Gastrocnemius medialis (tissue), 4 donors: ENCODE measurements at regions not wholly inside any gene's neighbourhood (a gene's known extent, or its start where the extent isn't known, plus 50 kb on each side); places are given as distances from the start of the nearest gene placed in this dataset.

Experiments used
- ATAC-seq, 2 donors: fragments of 150-250 bp; one replicate each; pipeline ENCODE4 v1.9.1; 2016
- DNase-seq, 2 donors: peaks; one replicate each; pipeline ENCODE4 v3.0.0-alpha.2; 2019
- H3K27ac ChIP-seq, 4 donors: fragments of 200-600 bp; sonication (generic); 1 replicate in 1 of 4; 2 replicates in 3 of 4; pipeline ENCODE4 v1.5.1; 2016 to 2018; ENCODE audit warnings: mild to moderate bottlenecking in 2 of 4, moderate library complexity in 1 of 4
- H3K27me3 ChIP-seq, 3 donors: fragments of 200-600 bp; sonication (generic) in 2 of 3; 1 replicate in 1 of 3; 2 replicates in 2 of 3; pipeline versions ENCODE4 v1.5.1 to v1.6.0; 2016 to 2019; ENCODE audit warnings: mild to moderate bottlenecking in 1 of 3, moderate library complexity in 1 of 3
- H3K36me3 ChIP-seq, 2 donors: fragments of 200-600 bp; sonication (generic) in 1 of 2; one replicate each; pipeline ENCODE4 v1.5.1; 2017 to 2018
- H3K4me1 ChIP-seq, 2 donors: fragments of 200-600 bp; sonication (generic) in 1 of 2; one replicate each; pipeline ENCODE4 v1.5.1; 2016 to 2017; ENCODE audit warnings: mild to moderate bottlenecking in 2 of 2
- H3K4me3 ChIP-seq, 4 donors: fragments of 200-600 bp; sonication (generic) in 3 of 4; 1 replicate in 1 of 4; 2 replicates in 3 of 4; pipeline ENCODE4 v1.5.1; 2016 to 2019; ENCODE audit warnings: mild to moderate bottlenecking in 2 of 4
- H3K9me3 ChIP-seq, 3 donors: fragments of 200-600 bp; sonication (generic) in 2 of 3; 1 replicate in 1 of 3; 2 replicates in 2 of 3; pipeline ENCODE4 v1.5.1; 2016 to 2019
- POLR2A ChIP-seq, 2 donors: fragments of 450-650 bp; IDR thresholded peaks; one replicate each; pipeline ENCODE4 v1.6.1; 2017; ENCODE audit warnings: antibody characterized with exemption in 2 of 2, mild to moderate bottlenecking in 2 of 2, moderate library complexity in 2 of 2
- in situ Hi-C, 4 donors: fragments of 200-750 bp; cut with MboI; loops; one replicate each; pipeline versions ENCODE4 v1.15.0 to v1.8.0; 2017; ENCODE audit warnings: low sequenced_read_pairs in 4 of 4
- intact Hi-C: fragments of 100-400 bp; cut with DNase I; formaldehyde crosslinking; loops from one replicate; pipeline ENCODE4 v1.15.1; 2023; ENCODE audit warnings: low total_unique reads
- TF ChIP-seq, protein P1 (sequence below), 5 experiments: fragments of 450-650 bp in 3 of 5; fragments of 200-600 bp in 2 of 5; sonication (generic) in 2 of 5; IDR thresholded peaks in 4 of 5; conservative IDR thresholded peaks in 1 of 5; 1 replicate in 4 of 5; 2 replicates in 1 of 5; pipeline ENCODE4 v1.5.1; 2016 to 2019; ENCODE audit warnings: antibody characterized with exemption in 5 of 5, mild to moderate bottlenecking in 3 of 5, moderate library complexity in 3 of 5

DNA sequence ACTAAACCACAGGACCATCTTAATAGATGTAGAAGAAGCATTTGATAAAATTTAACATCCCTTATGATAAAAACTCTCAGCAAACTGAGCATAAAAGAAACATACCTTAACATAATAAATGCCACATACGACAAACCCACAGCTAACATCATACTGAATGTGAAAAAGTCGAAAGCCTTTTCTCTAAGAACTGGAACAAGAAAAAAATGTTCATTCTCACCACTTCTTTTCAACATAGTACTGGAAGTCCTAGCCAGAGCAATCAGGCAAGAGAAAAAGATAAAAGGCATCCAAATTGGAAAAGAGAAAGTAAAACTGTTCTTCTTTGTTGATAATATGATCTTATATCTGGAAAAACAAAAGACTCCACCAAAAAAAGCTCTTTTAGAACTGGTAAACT lies 134.2 kb downstream of the RPL22L1 start:
- ATAC-seq, result no peak
- Histone ChIP-seq H3K27me3 (no peaks in the 10 kb centered on the region), H3K27ac (no peak overlapping the region), H3K4me3 (no peak overlapping the region), H3K4me1 (no peaks in the 10 kb centered on the region), H3K9me3 (no peaks in the 10 kb centered on the region), H3K36me3 (no peaks in the 10 kb centered on the region)
- in situ Hi-C loops (no loop called here), intact Hi-C loops (no loop called here)
- DNase-seq, result no peak
- TF ChIP-seq, protein P1, sequence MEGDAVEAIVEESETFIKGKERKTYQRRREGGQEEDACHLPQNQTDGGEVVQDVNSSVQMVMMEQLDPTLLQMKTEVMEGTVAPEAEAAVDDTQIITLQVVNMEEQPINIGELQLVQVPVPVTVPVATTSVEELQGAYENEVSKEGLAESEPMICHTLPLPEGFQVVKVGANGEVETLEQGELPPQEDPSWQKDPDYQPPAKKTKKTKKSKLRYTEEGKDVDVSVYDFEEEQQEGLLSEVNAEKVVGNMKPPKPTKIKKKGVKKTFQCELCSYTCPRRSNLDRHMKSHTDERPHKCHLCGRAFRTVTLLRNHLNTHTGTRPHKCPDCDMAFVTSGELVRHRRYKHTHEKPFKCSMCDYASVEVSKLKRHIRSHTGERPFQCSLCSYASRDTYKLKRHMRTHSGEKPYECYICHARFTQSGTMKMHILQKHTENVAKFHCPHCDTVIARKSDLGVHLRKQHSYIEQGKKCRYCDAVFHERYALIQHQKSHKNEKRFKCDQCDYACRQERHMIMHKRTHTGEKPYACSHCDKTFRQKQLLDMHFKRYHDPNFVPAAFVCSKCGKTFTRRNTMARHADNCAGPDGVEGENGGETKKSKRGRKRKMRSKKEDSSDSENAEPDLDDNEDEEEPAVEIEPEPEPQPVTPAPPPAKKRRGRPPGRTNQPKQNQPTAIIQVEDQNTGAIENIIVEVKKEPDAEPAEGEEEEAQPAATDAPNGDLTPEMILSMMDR (IDR thresholded peaks at IDR 0.05 in 4 of 5, conservative IDR thresholded peaks at IDR 0.05 in 1 of 5), result no peak

DNA sequence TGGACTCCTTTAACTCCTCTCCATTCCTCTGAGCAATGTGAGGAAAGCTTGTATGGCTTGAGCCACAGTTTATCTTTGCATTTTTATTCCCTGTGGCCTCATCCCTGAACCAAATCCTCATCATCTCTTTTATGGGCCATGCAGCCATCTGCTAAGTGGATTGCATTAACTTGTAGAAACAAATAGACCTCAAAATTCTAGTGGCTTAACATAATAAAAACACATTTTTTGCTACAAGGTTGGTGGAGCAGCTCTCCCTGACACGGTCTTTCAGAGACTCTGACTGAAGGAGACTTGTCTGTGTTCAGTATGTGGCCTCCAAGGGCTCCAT lies 135.3 kb downstream of the RPL22L1 start:
- in situ Hi-C loops (no loop called here), intact Hi-C loops (no loop called here)
- Histone ChIP-seq H3K4me3 (no peak overlapping the region), H3K9me3 (no peaks in the 10 kb centered on the region), H3K36me3 (no peaks in the 10 kb centered on the region), H3K4me1 (no peaks in the 10 kb centered on the region), H3K27me3 (no peaks in the 10 kb centered on the region), H3K27ac (no peak overlapping the region)
- ATAC-seq, result no peak
- DNase-seq, result no peak
- TF ChIP-seq, protein P1 (IDR thresholded peaks at IDR 0.05 in 4 of 5, conservative IDR thresholded peaks at IDR 0.05 in 1 of 5), result no peak
- TF ChIP-seq POLR2A (IDR thresholded peaks at IDR 0.05), result no peak

DNA sequence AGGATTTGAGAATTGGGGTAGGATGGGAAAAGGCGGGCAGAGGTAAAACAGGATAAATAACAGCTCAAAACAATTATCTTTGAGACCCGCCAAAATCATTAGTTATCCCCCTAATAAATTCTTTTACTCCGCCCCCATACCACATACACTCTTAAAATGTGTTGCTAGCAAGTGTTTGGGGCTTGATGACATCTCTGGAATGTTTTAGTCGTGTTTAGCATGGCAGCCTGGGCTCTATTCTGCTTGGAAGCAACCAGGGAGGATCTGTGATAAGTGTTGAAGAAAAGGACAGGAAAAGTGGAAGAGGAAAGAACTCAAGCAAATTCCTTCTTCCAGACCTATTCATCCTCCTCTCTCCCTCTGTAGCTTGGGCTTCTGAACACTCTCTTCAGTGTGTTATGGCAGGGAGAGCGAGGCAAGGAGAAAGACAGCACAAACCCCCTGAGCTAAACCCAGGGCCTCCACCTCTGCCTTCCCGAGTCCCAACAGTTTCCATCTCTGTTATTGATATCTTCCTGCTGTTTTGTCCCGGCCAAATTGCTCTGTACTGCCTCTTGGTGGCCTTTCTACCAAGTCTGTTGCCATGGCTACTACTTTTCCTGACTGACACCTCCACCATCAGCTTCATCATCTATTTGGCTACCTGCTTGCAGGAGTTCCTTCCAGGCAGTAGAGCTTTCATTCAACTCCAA lies 135.8 kb downstream of the RPL22L1 start:
- Histone ChIP-seq H3K9me3 (no peaks in the 10 kb centered on the region), H3K4me3 (no peak overlapping the region), H3K4me1 (no peaks in the 10 kb centered on the region), H3K36me3 (no peaks in the 10 kb centered on the region), H3K27me3 (no peaks in the 10 kb centered on the region), H3K27ac (no peak overlapping the region)
- intact Hi-C loops, result no loop called here
- ATAC-seq (no peak), DNase-seq (no peak)
- in situ Hi-C loops, result no loop called here
- TF ChIP-seq, protein P1 (IDR thresholded peaks at IDR 0.05 in 4 of 5, conservative IDR thresholded peaks at IDR 0.05 in 1 of 5), result no peak
- no peak for TF ChIP-seq POLR2A (IDR thresholded peaks at IDR 0.05)

DNA sequence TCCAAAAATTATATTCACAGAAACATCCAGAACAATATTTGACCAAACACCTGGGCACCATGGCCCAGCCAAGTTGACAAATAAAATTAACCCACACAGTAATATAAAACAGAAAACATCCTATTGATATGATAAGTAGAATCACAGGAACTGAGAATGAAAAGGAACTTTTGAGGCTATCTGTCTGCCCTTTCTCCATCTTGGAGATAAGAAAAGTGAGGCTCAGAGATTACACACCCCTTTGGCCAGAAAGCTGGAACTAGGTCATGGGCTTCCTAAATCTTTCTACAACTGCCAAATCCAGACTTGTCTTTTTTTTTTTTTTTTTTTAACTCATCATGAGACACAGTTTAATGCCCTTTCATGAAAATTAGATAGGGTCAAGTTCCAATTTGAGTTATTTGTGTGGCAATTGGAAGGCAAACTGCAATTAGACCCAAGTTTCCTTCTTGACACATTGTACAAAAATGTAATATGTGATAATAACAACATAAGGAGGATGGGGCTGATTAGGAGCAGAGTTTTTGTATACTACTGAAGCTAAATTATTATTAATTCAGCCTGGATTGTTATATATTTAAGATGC lies 137.2 kb downstream of the RPL22L1 start:
- Histone ChIP-seq H3K27ac (no peak overlapping the region), H3K4me3 (no peak overlapping the region), H3K36me3 (no peaks in the 10 kb centered on the region), H3K9me3 (no peaks in the 10 kb centered on the region), H3K4me1 (no peaks in the 10 kb centered on the region), H3K27me3 (no peaks in the 10 kb centered on the region)
- intact Hi-C loops (no loop called here), in situ Hi-C loops (no loop called here)
- ATAC-seq (no peak), DNase-seq (no peak)
- TF ChIP-seq POLR2A (IDR thresholded peaks at IDR 0.05), result no peak
- TF ChIP-seq, protein P1 (IDR thresholded peaks at IDR 0.05 in 4 of 5, conservative IDR thresholded peaks at IDR 0.05 in 1 of 5), result no peak

DNA sequence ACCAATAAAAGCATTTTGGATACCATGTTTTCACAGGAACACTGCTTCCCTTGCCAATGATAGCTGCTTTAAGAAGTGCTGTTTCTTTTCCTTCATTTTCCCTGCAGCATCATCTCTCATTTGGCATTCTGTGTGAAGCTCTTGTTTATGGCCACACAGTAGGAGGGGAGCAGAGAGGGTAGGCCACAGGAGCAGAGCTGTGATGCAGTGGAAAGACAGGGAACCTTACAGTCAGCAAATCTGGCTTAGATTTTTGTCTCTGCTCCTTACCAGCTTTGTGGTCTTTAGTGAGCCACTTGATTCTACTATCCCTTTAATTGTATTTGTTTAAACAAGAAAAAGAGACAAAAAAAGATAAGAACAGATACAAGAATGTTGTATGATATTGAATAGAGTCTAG lies 138.7 kb downstream of the RPL22L1 start:
- intact Hi-C loops, result no loop called here
- no peak overlapping the region for H3K27ac ChIP-seq
- in situ Hi-C loops, result no loop called here

More for the DNA sequence above, 138.7 kb downstream of the RPL22L1 start:
- no peaks in the 10 kb centered on the region for H3K36me3 ChIP-seq
- no peaks in the 10 kb centered on the region for H3K9me3 ChIP-seq
- H3K27me3 ChIP-seq, result no peaks in the 10 kb centered on the region
- H3K4me1 ChIP-seq, result no peaks in the 10 kb centered on the region
- DNase-seq (no peak), ATAC-seq (no peak)
- no peak overlapping the region for H3K4me3 ChIP-seq
- TF ChIP-seq, protein P1 (IDR thresholded peaks at IDR 0.05 in 4 of 5, conservative IDR thresholded peaks at IDR 0.05 in 1 of 5), result no peak
- TF ChIP-seq POLR2A (IDR thresholded peaks at IDR 0.05), result no peak
